Gastrocnemius medialis (tissue), 4 donors: ENCODE measurements at regions not wholly inside any gene's neighbourhood (a gene's known extent, or its start where the extent isn't known, plus 50 kb on each side); places are given as distances from the start of the nearest gene placed in this dataset.

Source experiments
- POLR2A ChIP-seq, 2 donors: fragments of 450-650 bp; IDR thresholded peaks; one replicate each; pipeline ENCODE4 v1.6.1; 2017; ENCODE audit warnings: antibody characterized with exemption in 2 of 2, mild to moderate bottlenecking in 2 of 2, moderate library complexity in 2 of 2
- TF ChIP-seq, protein P1 (sequence below), 5 experiments: fragments of 450-650 bp in 3 of 5; fragments of 200-600 bp in 2 of 5; sonication (generic) in 2 of 5; IDR thresholded peaks in 4 of 5; conservative IDR thresholded peaks in 1 of 5; 1 replicate in 4 of 5; 2 replicates in 1 of 5; pipeline ENCODE4 v1.5.1; 2016 to 2019; ENCODE audit warnings: antibody characterized with exemption in 5 of 5, mild to moderate bottlenecking in 3 of 5, moderate library complexity in 3 of 5

DNA sequence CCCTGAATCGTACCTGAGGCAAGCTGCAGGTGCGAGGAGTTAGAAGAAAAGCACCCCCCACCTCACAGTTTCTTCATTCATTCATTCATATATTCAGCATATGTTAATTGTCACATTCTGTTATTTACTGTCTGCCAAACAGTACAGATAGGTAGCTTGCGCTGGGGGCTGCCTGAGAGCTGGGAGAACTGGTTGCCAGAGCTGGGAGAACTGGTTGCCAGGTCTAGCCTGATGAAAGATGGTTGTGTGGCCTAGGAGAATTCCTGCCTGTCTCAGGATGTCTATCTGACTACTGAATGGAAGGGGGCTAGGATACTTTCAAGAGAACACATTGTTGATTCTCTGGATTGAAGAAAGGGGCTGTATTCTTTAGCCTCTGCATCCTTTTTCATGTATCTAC lies 225.9 kb upstream of the POU3F1 start:
- TF ChIP-seq, protein P1, sequence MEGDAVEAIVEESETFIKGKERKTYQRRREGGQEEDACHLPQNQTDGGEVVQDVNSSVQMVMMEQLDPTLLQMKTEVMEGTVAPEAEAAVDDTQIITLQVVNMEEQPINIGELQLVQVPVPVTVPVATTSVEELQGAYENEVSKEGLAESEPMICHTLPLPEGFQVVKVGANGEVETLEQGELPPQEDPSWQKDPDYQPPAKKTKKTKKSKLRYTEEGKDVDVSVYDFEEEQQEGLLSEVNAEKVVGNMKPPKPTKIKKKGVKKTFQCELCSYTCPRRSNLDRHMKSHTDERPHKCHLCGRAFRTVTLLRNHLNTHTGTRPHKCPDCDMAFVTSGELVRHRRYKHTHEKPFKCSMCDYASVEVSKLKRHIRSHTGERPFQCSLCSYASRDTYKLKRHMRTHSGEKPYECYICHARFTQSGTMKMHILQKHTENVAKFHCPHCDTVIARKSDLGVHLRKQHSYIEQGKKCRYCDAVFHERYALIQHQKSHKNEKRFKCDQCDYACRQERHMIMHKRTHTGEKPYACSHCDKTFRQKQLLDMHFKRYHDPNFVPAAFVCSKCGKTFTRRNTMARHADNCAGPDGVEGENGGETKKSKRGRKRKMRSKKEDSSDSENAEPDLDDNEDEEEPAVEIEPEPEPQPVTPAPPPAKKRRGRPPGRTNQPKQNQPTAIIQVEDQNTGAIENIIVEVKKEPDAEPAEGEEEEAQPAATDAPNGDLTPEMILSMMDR (IDR thresholded peaks at IDR 0.05 in 4 of 5, conservative IDR thresholded peaks at IDR 0.05 in 1 of 5), result no peak
- TF ChIP-seq POLR2A (IDR thresholded peaks at IDR 0.05), result no peak
